ENCODE measurements at regions not wholly inside any gene's neighbourhood (a gene's known extent, or its start where the extent isn't known, plus 50 kb on each side); places are given as distances from the start of the nearest gene placed in this dataset.

GRCh38 chr1:115425442-115425841 is 87.4 kb upstream of the NGF start:
- TF ChIP-seq CTCF (IDR thresholded peaks at IDR 0.05) = no peak
- TF ChIP-seq POLR2A (IDR thresholded peaks at IDR 0.05) = no peak
- TF ChIP-seq POLR2AphosphoS5 (IDR thresholded peaks at IDR 0.05) = no peak
